A549 (cell line): ENCODE measurements at regions not wholly inside any gene's neighbourhood (a gene's known extent, or its start where the extent isn't known, plus 50 kb on each side); places are given as distances from the start of the nearest gene placed in this dataset.

Source experiments
- NFE2L2 ChIP-seq: fragments of 150-350 bp; conservative IDR thresholded peaks from 2 replicates; pipeline ENCODE4 v1.6.1; 2014; ENCODE audit warnings: low read length
- POLR2A ChIP-seq: IDR thresholded peaks from 2 replicates; pipeline ENCODE4 v1.6.1; 2012; ENCODE audit warnings: mild to moderate bottlenecking, low read length
- TF ChIP-seq, protein P1 (sequence below): fragments of >200 bp; sonication (Bioruptor Twin); formaldehyde crosslinking; IDR thresholded peaks from 3 replicates; pipeline ENCODE4 v1.5.1; 2016
- TF ChIP-seq, protein P2 (sequence below): fragments of 200-600 bp; sonication (generic); IDR thresholded peaks from 2 replicates; pipeline ENCODE4 v1.6.1; 2016; ENCODE audit warnings: antibody characterized with exemption, mild to moderate bottlenecking, moderate library complexity

DNA sequence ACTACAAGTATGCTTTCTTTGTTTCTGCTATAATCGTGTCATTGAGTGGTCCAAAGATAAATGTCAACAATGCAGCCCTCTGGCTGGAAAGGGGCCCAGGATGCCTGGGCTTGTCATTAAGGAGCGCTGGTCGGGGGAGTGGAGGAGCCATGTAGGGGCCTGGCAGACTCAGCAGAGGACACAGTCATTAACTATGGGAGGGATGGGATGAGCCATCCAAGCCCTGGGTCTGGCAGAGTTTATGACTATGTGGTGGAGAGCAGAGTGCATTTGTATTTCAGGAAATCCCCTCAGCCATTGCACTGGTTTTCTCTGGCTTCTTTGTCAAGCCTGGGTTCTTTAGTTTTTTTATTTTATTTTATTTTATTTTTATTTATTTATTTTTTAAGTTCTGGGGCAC is 243.1 kb downstream of the C12orf75 start:
- TF ChIP-seq, protein P1, sequence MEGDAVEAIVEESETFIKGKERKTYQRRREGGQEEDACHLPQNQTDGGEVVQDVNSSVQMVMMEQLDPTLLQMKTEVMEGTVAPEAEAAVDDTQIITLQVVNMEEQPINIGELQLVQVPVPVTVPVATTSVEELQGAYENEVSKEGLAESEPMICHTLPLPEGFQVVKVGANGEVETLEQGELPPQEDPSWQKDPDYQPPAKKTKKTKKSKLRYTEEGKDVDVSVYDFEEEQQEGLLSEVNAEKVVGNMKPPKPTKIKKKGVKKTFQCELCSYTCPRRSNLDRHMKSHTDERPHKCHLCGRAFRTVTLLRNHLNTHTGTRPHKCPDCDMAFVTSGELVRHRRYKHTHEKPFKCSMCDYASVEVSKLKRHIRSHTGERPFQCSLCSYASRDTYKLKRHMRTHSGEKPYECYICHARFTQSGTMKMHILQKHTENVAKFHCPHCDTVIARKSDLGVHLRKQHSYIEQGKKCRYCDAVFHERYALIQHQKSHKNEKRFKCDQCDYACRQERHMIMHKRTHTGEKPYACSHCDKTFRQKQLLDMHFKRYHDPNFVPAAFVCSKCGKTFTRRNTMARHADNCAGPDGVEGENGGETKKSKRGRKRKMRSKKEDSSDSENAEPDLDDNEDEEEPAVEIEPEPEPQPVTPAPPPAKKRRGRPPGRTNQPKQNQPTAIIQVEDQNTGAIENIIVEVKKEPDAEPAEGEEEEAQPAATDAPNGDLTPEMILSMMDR, result no peak
- TF ChIP-seq, protein P2, sequence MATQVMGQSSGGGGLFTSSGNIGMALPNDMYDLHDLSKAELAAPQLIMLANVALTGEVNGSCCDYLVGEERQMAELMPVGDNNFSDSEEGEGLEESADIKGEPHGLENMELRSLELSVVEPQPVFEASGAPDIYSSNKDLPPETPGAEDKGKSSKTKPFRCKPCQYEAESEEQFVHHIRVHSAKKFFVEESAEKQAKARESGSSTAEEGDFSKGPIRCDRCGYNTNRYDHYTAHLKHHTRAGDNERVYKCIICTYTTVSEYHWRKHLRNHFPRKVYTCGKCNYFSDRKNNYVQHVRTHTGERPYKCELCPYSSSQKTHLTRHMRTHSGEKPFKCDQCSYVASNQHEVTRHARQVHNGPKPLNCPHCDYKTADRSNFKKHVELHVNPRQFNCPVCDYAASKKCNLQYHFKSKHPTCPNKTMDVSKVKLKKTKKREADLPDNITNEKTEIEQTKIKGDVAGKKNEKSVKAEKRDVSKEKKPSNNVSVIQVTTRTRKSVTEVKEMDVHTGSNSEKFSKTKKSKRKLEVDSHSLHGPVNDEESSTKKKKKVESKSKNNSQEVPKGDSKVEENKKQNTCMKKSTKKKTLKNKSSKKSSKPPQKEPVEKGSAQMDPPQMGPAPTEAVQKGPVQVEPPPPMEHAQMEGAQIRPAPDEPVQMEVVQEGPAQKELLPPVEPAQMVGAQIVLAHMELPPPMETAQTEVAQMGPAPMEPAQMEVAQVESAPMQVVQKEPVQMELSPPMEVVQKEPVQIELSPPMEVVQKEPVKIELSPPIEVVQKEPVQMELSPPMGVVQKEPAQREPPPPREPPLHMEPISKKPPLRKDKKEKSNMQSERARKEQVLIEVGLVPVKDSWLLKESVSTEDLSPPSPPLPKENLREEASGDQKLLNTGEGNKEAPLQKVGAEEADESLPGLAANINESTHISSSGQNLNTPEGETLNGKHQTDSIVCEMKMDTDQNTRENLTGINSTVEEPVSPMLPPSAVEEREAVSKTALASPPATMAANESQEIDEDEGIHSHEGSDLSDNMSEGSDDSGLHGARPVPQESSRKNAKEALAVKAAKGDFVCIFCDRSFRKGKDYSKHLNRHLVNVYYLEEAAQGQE, result no peak
- TF ChIP-seq POLR2A (no peak), NFE2L2 (no peak)
